Endothelial cell of umbilical vein (primary cell): ENCODE measurements at regions not wholly inside any gene's neighbourhood (a gene's known extent, or its start where the extent isn't known, plus 50 kb on each side); places are given as distances from the start of the nearest gene placed in this dataset.

ENCODE experiments used
- EZH2 ChIP-seq: IDR thresholded peaks from 2 replicates; pipeline ENCODE4 v1.6.1; 2012; ENCODE audit warnings: borderline replicate concordance, low read depth, mild to moderate bottlenecking, moderate library complexity, low read length, inconsistent platforms; ENCODE audit not compliant: severe bottlenecking
- FOS ChIP-seq: IDR thresholded peaks from 2 replicates; pipeline ENCODE4 v1.6.1; 2011; ENCODE audit warnings: mild to moderate bottlenecking, low read length, moderate library complexity, borderline replicate concordance; ENCODE audit not compliant: insufficient read depth
- JUN ChIP-seq: IDR thresholded peaks from 2 replicates; pipeline ENCODE4 v1.6.1; 2011; ENCODE audit warnings: borderline replicate concordance, low read depth; ENCODE audit not compliant: insufficient read length, insufficient read depth
- MYC ChIP-seq: IDR thresholded peaks from one replicate; pipeline ENCODE4 v1.6.1; 2011; ENCODE audit warnings: mild to moderate bottlenecking, low read depth, low read length
- POLR2A ChIP-seq: IDR thresholded peaks from 2 replicates; pipeline ENCODE4 v1.6.1; 2012; ENCODE audit warnings: low read depth, mild to moderate bottlenecking, control low read depth, low read length
- POLR2AphosphoS5 ChIP-seq: IDR thresholded peaks from 2 replicates; pipeline ENCODE4 v1.6.1; 2012; ENCODE audit warnings: low read depth, mild to moderate bottlenecking, control low read depth, low read length, moderate library complexity; ENCODE audit not compliant: insufficient read depth
- TF ChIP-seq, protein P1 (sequence below), 2 donors: IDR thresholded peaks; 1 replicate in 1 of 2; 2 replicates in 1 of 2; pipeline ENCODE4 v1.5.1; 2011; ENCODE audit warnings: low read length in 2 of 2, mild to moderate bottlenecking in 2 of 2, moderate library complexity in 2 of 2, control low read depth in 1 of 2, inconsistent platforms in 1 of 2, low read depth in 1 of 2; ENCODE audit not compliant: insufficient read depth in 1 of 2; ENCODE audit errors: extremely low read depth in 1 of 2
- TF ChIP-seq, protein P2 (sequence below): IDR thresholded peaks from 2 replicates; pipeline ENCODE4 v1.6.1; 2011; ENCODE audit not compliant: insufficient read depth, insufficient read length

DNA sequence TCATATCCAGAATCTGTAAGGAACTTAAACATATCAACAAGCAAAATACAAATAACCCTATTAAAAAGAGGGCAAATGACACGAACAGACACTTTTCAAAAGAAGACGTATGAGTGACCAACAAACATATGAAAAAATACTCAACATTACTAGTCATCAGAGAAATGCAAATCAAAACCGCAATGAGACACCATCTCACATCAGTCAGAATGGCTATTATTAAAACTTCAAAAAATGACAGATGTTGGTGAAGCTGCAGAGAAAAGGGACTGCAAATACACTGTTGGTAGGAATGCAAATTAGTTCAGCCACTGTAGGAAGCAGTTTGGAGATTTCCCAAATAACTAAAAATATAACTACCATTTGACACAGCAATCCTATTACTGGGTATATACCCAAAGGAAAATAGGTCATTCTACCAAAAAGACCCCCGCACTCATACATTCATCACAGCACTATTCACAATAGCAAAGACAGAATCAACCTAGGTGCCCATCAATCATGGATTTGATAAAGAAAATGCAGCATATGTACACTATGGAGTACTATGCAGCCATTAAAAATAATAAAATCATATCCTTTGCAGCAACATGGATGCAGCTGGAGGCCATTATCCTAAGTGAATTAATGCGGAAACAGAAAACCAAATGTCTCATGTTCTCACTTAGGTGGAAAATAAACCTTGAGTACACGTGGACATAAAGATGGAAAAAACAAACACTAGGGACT, 230.1 kb upstream of the RAB4A start:
- TF ChIP-seq POLR2A = no peak
- TF ChIP-seq EZH2 = no peak
- TF ChIP-seq FOS = no peak
- TF ChIP-seq, protein P1, sequence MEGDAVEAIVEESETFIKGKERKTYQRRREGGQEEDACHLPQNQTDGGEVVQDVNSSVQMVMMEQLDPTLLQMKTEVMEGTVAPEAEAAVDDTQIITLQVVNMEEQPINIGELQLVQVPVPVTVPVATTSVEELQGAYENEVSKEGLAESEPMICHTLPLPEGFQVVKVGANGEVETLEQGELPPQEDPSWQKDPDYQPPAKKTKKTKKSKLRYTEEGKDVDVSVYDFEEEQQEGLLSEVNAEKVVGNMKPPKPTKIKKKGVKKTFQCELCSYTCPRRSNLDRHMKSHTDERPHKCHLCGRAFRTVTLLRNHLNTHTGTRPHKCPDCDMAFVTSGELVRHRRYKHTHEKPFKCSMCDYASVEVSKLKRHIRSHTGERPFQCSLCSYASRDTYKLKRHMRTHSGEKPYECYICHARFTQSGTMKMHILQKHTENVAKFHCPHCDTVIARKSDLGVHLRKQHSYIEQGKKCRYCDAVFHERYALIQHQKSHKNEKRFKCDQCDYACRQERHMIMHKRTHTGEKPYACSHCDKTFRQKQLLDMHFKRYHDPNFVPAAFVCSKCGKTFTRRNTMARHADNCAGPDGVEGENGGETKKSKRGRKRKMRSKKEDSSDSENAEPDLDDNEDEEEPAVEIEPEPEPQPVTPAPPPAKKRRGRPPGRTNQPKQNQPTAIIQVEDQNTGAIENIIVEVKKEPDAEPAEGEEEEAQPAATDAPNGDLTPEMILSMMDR (IDR thresholded peaks at IDR 0.05; ENCODE audit: extremely low read depth in 1 of 2, insufficient read depth in 1 of 2, low read depth in 1 of 2, low read length in 2 of 2) = no peak
- TF ChIP-seq POLR2AphosphoS5 = no peak
- TF ChIP-seq, protein P2, sequence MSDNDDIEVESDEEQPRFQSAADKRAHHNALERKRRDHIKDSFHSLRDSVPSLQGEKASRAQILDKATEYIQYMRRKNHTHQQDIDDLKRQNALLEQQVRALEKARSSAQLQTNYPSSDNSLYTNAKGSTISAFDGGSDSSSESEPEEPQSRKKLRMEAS = no peak
- TF ChIP-seq JUN = no peak
- TF ChIP-seq MYC = no peak
